ENCODE measurements at regions not wholly inside any gene's neighbourhood (a gene's known extent, or its start where the extent isn't known, plus 50 kb on each side); places are given as distances from the start of the nearest gene placed in this dataset.

DNA sequence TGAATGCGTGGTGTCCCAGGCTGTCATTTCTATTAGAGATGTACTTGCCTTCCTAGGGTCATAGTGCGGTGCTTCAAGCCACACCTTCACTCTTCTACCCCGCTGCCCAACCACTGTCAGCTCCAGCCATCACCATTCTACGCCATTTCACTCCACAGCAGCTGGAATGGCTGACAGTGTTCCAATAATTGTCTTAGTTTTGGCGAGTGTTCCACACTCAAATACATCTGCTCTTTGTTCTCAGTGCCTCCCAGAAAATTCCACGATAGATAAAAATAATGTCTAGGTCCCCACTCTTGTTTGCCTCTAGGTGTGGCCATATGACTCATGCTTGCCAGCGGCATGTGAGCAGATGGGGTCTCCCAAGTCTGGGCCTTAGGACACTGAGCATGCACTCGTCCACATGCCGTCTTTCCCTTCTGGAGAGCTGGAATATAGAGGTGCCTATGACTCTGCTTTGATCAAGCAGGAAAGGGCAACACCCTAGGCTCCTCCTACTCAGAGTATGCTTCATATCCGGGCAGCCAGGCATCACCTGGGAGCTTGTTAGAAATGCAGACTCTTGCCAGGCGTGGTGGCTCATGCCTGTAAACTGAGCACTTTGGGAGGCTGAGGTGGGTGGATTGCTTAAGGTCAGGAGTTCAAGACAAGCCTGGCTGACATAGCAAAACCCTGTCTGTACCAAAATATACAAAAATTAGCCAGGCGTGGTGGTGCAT is 163.0 kb downstream of the BRMS1L start:
- 78 to 82% methylated on average over 12 of the region's 12 CpGs for WGBS, 2 donors
- H3K27me3 ChIP-seq = no peaks in the 10 kb centered on the region
- peak overlapping the region in 2 of 4 donors; percentile 23 to 88 for H3K27ac ChIP-seq
- TF ChIP-seq, protein P1, sequence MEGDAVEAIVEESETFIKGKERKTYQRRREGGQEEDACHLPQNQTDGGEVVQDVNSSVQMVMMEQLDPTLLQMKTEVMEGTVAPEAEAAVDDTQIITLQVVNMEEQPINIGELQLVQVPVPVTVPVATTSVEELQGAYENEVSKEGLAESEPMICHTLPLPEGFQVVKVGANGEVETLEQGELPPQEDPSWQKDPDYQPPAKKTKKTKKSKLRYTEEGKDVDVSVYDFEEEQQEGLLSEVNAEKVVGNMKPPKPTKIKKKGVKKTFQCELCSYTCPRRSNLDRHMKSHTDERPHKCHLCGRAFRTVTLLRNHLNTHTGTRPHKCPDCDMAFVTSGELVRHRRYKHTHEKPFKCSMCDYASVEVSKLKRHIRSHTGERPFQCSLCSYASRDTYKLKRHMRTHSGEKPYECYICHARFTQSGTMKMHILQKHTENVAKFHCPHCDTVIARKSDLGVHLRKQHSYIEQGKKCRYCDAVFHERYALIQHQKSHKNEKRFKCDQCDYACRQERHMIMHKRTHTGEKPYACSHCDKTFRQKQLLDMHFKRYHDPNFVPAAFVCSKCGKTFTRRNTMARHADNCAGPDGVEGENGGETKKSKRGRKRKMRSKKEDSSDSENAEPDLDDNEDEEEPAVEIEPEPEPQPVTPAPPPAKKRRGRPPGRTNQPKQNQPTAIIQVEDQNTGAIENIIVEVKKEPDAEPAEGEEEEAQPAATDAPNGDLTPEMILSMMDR (IDR thresholded peaks at IDR 0.05) = no peak
- TF ChIP-seq EP300 (IDR thresholded peaks at IDR 0.05) (no peak), POLR2A (IDR thresholded peaks at IDR 0.05) (no peak)
- H3K36me3 ChIP-seq = no peaks in the 10 kb centered on the region
- DNase-seq (ENCODE audit: low spot score in 2 of 2) = no peak
- H3K4me3 ChIP-seq = no peak overlapping the region
- no peaks in the 10 kb centered on the region for H3K9me3 ChIP-seq
- peaks cover 0 to 8% (median 2%) of the 10 kb centered on the region in 4 donors for H3K4me1 ChIP-seq

DNA sequence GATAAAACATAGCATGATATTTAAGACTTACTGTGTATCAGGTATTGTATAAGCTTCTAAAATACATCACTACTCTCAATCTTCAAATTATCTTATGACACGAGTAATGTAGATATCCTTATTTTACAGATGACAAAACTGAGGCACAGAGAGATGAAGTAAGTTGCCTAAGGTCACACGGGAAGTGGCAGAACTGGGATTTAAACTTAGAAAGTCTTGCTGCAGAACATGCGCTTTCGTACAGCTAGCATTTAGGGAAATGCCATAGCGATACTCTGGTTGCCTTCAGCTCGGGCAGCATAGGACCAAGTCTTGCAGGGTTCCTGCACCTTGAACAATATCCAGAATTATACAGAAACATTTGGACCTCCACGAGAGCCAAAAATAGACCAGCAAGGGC is 162.4 kb downstream of the BRMS1L start:
- Histone ChIP-seq H3K27me3 (no peaks in the 10 kb centered on the region), H3K27ac (peak overlapping the region in 2 of 4 donors; percentile 82 to 88), H3K4me1 (peaks cover 0 to 8% (median 2%) of the 10 kb centered on the region in 4 donors), H3K4me3 (no peak overlapping the region), H3K9me3 (no peaks in the 10 kb centered on the region), H3K36me3 (no peaks in the 10 kb centered on the region)
- TF ChIP-seq POLR2A (IDR thresholded peaks at IDR 0.05) (no peak), EP300 (IDR thresholded peaks at IDR 0.05) (no peak)
- TF ChIP-seq, protein P1 (IDR thresholded peaks at IDR 0.05) = no peak
- 90 to 91% methylated on average over 7 of the region's 7 CpGs for WGBS, 2 donors
- DNase-seq (ENCODE audit: low spot score in 2 of 2) = no peak

DNA sequence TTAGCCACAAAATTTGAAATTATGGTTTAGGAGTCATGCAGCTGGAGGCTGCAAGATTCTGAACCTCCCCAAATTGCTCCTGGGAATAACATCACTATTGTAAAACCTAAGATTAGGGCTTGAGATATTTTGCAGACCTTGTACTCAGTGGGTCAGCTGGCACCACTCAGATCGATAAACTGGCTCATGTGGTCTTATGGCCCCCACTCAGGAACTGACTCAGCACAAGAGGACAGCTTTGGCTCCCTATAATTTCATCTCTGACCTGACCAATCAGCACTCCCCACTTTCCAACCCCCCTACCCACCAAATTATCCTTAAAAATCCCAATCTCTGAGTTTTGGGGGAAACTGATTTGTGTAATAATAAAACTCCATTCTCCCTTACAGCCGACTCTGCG is 161.6 kb downstream of the BRMS1L start:
- H3K27me3 ChIP-seq = no peaks in the 10 kb centered on the region
- no peak overlapping the region for H3K4me3 ChIP-seq
- 59 to 61% methylated on average over 3 of the region's 3 CpGs for WGBS, 2 donors
- H3K27ac ChIP-seq = peak overlapping the region in 3 of 4 donors; percentile 37 to 88 (median 82)
- H3K36me3 ChIP-seq = no peaks in the 10 kb centered on the region
- H3K4me1 ChIP-seq = peaks cover 0 to 8% (median 2%) of the 10 kb centered on the region in 4 donors
- TF ChIP-seq, protein P1 (IDR thresholded peaks at IDR 0.05) = no peak
- TF ChIP-seq EP300 (IDR thresholded peaks at IDR 0.05) = no peak
- TF ChIP-seq POLR2A (IDR thresholded peaks at IDR 0.05) = no peak
- no peak for DNase-seq (ENCODE audit: low spot score in 2 of 2)
- no peaks in the 10 kb centered on the region for H3K9me3 ChIP-seq

DNA sequence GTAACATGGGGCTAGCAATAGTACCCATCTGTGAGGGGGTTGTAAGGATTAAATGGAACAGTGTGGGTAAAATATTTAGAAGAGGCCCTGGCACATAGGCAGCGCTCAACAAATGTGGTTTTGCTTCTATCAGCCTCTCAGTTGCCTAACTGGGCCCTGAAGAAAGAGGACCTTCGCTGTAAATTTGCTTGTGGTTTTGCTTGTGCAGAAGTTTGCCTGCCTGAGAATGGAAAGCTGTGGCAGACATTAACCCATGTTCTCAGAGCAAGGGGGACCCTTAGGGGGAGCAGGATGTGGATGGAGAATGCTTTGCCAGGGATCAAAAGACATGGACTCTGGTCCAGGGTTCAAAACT is 160.1 kb downstream of the BRMS1L start:
- TF ChIP-seq EP300 (IDR thresholded peaks at IDR 0.05) = peak in 1 of 2 donors; percentile 0
- no peak for TF ChIP-seq POLR2A (IDR thresholded peaks at IDR 0.05)
- H3K36me3 ChIP-seq = no peaks in the 10 kb centered on the region
- H3K27ac ChIP-seq = peak overlapping the region; percentile 37 to 88 (median 74)
- H3K4me1 ChIP-seq = peaks cover 0 to 8% (median 2%) of the 10 kb centered on the region in 4 donors
- H3K4me3 ChIP-seq = no peak overlapping the region
- H3K9me3 ChIP-seq = no peaks in the 10 kb centered on the region
- 28 to 39% methylated on average over 2 of the region's 2 CpGs for WGBS, 2 donors
- no peak for DNase-seq (ENCODE audit: low spot score in 2 of 2)
- H3K27me3 ChIP-seq = no peaks in the 10 kb centered on the region

- WGBS, 2 donors = 21 to 32% methylated on average over 5 of the region's 5 CpGs
- TF ChIP-seq POLR2A (IDR thresholded peaks at IDR 0.05) (no peak), EP300 (IDR thresholded peaks at IDR 0.05) (peak; percentile 33 to 46)
- TF ChIP-seq, protein P1 (IDR thresholded peaks at IDR 0.05) = peak in 1 of 5 experiments; percentile 30
- Histone ChIP-seq H3K36me3 (no peaks in the 10 kb centered on the region), H3K27ac (peak overlapping the region; percentile 37 to 88 (median 74)), H3K9me3 (no peaks in the 10 kb centered on the region), H3K27me3 (no peaks in the 10 kb centered on the region), H3K4me1 (peaks cover 0 to 8% (median 2%) of the 10 kb centered on the region in 4 donors), H3K4me3 (no peak overlapping the region)
- no peak for DNase-seq (ENCODE audit: low spot score in 2 of 2)
Observed at GRCh38 chr14:35985474-35986218, 159.5 kb downstream of the BRMS1L start.

Measured in tibial nerve (tissue), 4 donors.